ENCODE measurements at regions not wholly inside any gene's neighbourhood (a gene's known extent, or its start where the extent isn't known, plus 50 kb on each side); places are given as distances from the start of the nearest gene placed in this dataset.

DNA sequence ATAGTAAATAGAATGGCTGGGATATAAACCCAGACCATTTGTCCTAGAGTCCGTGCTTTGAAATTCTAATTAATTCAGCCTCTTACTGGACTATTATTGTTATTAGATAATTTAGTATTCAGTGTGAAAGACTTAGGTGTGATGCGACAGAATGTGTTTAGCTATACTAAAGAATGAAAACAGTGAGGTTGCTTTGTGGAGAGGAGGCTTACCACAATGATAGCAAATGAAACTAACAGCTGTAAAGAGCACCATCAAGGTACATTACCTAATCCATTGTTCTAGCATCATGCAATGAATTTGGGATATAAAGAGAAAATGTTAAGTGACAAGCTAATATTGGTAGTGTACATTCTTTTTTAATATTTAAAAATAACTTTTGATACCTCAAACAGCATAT lies 911.1 kb downstream of the KCNT2 start:
- TF ChIP-seq, protein P1, sequence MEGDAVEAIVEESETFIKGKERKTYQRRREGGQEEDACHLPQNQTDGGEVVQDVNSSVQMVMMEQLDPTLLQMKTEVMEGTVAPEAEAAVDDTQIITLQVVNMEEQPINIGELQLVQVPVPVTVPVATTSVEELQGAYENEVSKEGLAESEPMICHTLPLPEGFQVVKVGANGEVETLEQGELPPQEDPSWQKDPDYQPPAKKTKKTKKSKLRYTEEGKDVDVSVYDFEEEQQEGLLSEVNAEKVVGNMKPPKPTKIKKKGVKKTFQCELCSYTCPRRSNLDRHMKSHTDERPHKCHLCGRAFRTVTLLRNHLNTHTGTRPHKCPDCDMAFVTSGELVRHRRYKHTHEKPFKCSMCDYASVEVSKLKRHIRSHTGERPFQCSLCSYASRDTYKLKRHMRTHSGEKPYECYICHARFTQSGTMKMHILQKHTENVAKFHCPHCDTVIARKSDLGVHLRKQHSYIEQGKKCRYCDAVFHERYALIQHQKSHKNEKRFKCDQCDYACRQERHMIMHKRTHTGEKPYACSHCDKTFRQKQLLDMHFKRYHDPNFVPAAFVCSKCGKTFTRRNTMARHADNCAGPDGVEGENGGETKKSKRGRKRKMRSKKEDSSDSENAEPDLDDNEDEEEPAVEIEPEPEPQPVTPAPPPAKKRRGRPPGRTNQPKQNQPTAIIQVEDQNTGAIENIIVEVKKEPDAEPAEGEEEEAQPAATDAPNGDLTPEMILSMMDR (IDR thresholded peaks at IDR 0.05; ENCODE audit: poor library complexity): no peak
- TF ChIP-seq EZH2phosphoT487 (IDR thresholded peaks at IDR 0.05; ENCODE audit: low read depth, severe bottlenecking, unreplicated experiment) (no peak), EZH2 (IDR thresholded peaks at IDR 0.05; ENCODE audit: borderline replicate concordance) (no peak)
